GM12874 (cell line): ENCODE measurements at regions not wholly inside any gene's neighbourhood (a gene's known extent, or its start where the extent isn't known, plus 50 kb on each side); places are given as distances from the start of the nearest gene placed in this dataset.

ENCODE experiments used
- CTCF ChIP-seq: IDR thresholded peaks from 2 replicates; pipeline ENCODE4 v1.5.1; 2011; ENCODE audit warnings: low read depth, mild to moderate bottlenecking, control low read depth, low read length, moderate library complexity; ENCODE audit not compliant: insufficient read depth

DNA sequence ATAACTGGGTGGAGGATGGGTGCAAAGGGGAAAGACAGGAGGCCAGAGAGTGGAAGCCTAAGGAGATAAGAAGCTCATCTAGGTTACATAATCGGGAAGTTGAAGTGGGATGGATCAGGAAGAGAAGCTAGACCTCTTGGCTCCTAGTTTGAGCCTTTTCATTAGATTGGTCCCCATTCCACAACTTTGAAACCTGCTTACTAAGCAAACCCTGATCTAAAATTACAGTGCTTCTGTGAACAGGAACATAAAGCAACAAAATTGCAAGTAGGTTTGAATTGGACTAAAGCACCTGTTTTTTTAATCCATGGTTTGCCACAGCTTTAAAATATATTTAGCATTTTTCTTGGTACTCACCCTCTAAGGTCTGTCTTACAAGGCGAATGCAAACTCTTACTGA is 80.4 kb upstream of the EED start:
- no peak for TF ChIP-seq CTCF

DNA sequence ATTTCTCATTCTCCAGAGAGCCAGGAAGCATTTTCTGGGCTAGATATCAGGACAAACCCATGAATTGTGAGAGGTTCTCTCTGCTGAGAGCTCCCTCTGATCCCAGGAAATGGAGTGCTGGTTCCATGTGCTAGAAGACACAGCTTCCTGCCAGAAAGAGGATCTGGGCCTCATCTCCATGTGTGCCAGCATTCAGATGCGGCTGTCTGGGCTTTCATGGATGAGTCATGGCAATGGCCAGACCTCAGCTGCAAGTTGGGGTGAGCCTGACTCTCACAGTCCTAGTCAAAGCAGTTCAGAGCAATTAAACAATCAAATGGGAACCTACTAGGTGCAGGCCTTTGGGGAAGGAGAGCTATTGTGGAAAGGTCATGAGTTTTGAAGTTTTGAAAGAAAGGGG is 82.3 kb upstream of the EED start:
- TF ChIP-seq CTCF: no peak

GRCh38 chr11:86161837-86162236 is 82.7 kb upstream of the EED start:
- TF ChIP-seq CTCF: no peak

DNA sequence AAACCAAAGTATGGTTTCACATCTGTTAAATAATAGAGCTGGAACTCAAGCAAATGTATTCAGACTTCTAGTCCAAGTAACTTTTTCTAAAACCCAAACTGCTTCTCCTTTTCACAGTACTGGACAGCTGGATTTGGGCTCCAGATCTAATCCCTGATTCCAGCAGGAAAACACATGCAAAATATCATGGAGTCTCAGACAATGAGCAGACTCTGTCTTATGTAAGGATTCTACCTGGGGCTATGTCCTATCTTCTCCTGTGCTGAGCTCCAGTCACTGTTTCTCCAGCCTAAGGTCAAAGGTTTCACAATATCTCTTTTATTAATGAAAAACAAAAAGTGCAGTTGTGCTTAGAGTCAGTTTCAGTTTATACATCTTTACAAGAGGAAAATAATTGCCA is 83.2 kb upstream of the EED start:
- TF ChIP-seq CTCF: no peak

- no peak for TF ChIP-seq CTCF
Observed at GRCh38 chr11:86160541-86161149, 83.9 kb upstream of the EED start.

GRCh38 chr11:86159581-86159891 is 85.0 kb upstream of the EED start:
- TF ChIP-seq CTCF: no peak

DNA sequence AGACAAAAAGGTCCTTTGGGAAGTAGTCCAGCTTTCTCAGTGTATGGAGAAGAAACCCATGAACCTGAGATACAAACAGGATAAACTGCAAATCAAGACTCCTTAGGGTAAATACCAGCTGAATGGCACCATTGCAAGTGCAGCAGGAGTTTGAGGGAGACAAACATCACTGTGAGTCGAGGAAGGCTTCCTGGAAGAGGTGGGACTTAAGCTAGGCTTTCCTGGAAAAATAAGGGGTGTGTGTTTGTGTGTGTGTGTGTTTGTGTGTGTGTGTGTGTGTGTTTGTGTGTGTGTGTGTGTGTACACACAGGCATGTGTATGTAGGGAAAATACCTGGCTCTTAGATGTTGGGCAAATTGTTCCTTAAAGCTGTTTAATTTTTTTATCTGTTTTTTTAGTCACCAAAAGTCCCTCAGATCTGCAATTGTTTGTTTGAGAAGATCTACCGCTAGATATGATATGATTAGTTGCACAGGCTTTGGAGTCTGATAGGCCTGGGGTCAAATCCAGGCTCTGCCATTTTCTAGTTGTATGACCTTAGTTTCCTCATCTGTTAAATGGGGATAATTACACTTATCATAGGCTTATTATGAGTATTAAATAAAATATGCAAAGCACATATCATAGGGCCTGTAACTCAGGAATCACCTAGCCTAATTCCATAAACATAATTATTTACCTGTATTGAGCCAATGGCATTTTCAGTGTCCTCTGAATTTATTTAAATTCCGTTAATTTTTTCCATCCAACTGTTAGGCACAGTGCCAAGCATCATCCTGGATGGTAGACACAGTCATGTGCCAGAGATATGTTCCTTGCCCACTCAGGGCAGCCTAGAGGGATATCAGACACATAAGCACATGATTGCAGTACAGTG is 85.6 kb upstream of the EED start:
- no peak for TF ChIP-seq CTCF
